AG20443 (cell line): ENCODE measurements at regions not wholly inside any gene's neighbourhood (a gene's known extent, or its start where the extent isn't known, plus 50 kb on each side); places are given as distances from the start of the nearest gene placed in this dataset.
"Not testable (repeated sequence)": the region's sequence is repeated elsewhere in the genome, so short reads cannot be mapped to it uniquely, and the experiment has no call there.

Experiments
- DNase-seq: peaks from one replicate; pipeline ENCODE4 v3.0.0; 2012; ENCODE audit warnings: low spot score, mixed read lengths

DNA sequence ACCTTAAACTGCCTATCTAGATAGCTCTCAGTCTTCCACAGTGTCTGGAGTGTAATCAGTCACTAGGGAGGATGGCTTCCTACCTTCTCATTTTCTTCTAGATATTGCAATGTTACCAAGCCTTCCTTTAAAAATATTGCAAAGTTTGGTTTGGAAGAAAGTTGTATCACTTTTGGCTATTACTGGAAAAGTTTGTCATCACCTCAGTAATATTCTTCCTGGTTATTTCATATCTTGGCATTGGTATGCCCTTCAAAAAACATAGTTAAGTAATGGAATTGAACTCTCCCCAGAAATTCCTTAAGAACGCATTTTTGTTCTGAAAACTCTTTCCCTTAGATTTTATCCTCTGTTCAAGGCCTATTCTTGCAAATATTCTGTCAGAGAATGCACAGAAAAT, 179.3 kb upstream of the MME start:
- DNase-seq: no peak

GRCh38 chr3:154898916-154899315, 181.2 kb upstream of the MME start:
- DNase-seq: no peak

GRCh38 chr3:154898443-154898842, 181.7 kb upstream of the MME start:
- no peak for DNase-seq

GRCh38 chr3:154893813-154894212, 186.3 kb upstream of the MME start:
- DNase-seq: no peak

DNA sequence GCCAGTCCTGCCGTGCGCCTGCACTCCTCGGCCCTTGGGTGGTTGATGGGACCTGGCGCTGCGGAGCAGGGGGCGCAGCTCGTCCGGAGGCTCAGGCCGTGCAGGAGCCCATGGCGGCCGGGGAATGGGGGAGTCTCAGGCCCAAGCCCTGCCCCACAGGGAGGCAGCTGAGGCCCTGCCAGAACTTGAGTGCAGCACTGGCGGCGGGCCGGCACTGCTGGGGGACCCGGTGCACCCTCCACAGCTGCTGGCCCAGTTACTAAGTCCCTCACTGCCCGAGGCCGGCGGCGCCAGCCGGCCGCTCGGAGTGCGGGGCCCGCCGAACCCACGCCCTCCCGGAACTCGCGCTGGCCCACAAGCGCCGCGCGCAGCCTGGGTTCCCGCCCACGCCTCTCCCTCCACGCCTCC, 190.9 kb upstream of the MME start:
- no peak for DNase-seq

GRCh38 chr3:154887869-154888268, 192.2 kb upstream of the MME start:
- DNase-seq: no peak

GRCh38 chr3:154886437-154886836, 193.7 kb upstream of the MME start:
- DNase-seq: peak; percentile 84

- no peak for DNase-seq
Observed at GRCh38 chr3:154885418-154885817, 194.7 kb upstream of the MME start.

DNA sequence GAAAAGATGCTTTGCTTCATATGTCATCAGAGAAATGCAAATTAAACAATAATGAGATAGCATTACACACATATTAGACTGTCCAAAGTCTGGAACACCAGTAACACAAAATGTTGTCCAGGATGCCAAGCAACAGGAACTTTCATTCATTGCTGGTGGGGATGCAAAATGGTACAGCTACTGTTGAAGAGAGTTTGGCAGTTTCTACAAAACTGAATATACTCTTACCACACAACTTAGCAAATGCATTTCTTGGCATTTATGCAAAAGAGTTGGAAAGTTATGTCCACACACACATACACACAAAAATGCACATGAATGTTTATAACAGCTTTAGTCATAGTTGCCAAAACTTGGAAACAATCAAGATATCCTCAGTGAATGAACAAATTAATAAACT, 195.2 kb upstream of the MME start:
- DNase-seq: no peak

- no peak for DNase-seq
Observed at GRCh38 chr3:154875142-154875541, 205.0 kb upstream of the MME start.

DNA sequence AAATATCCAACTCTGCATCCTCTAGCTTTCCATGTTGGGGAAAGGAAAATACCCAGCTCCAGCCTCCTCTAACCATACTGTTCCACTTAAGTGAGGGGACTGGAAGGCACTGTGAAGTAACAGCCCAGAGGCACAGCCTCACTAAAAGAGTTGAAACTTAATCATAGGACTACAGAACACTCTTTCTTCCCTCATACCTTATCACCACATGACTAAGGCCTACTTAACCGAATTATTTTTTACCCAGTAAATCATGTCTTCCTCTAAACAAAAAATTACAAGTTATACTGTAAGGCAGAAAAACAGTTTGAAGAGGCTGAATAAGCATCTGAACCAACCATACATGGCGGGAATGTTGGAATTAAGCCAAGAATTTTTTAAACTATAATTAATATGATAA, 207.4 kb upstream of the MME start:
- DNase-seq: no peak

DNA sequence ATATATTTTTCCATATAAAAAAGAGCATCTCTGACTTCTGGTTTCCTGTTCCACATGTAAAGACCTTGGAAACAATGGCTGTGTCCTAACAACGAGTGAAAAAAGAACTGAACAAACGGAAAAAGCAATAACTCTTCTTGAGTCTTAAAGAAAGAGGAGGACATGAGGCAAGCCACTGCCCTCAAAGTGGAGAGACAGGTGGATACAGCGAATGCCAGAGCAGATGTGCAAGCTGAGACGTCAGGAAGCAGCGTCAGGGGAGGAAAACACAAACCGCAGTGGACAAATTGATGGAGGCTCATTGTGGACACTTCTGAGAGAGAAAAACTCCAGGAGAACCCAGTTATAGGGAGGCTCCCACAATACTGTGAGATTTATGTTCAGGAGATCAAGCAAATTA, 208.0 kb upstream of the MME start:
- no peak for DNase-seq

GRCh38 chr3:154864947-154865346, 215.2 kb upstream of the MME start:
- DNase-seq: peak; percentile 44

DNA sequence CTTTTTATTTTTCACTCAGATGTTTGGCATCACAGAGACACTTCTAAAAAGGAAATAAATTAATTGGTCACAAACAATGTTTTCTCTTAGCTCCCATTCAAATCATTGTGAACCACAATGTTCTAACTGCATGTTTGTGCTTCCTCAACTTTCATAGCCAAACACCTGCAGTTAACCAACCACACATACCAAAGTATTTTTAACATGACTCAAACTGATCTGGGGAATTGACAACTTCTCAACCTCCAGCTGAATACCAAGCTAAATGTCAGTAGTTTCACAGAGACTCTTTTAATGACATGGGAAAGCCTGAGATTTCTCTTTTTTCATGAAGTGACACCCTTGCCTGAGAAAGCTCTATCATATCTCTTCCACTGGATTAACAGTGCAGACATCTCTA, 217.9 kb upstream of the MME start:
- no peak for DNase-seq

DNA sequence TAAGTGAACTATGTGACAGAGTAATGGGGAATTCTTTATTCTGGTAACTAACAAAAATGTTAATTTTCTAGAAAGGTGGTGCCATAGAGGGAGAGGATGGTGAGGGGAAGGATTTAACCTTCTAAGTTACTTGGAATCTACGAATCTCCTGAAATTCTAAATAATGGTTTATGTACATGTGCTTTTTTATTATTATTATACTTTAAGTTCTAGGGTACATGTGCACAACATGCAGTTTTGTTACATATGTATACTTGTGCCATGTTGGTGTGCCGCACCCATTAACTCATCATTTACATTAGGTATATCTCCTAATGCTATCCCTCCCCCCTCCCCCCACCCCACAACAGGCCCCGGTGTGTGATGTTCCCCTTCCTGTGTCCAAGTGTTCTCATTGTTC, 227.1 kb upstream of the MME start:
- not testable (repeated sequence) for DNase-seq

- no peak for DNase-seq
Observed at GRCh38 chr3:154852515-154852914, 227.6 kb upstream of the MME start.

- DNase-seq: no peak
Observed at GRCh38 chr3:154851644-154852043, 228.5 kb upstream of the MME start.

- no peak for DNase-seq
Observed at GRCh38 chr3:154850921-154851320, 229.2 kb upstream of the MME start.

GRCh38 chr3:154849408-154849807, 230.7 kb upstream of the MME start:
- no peak for DNase-seq

DNA sequence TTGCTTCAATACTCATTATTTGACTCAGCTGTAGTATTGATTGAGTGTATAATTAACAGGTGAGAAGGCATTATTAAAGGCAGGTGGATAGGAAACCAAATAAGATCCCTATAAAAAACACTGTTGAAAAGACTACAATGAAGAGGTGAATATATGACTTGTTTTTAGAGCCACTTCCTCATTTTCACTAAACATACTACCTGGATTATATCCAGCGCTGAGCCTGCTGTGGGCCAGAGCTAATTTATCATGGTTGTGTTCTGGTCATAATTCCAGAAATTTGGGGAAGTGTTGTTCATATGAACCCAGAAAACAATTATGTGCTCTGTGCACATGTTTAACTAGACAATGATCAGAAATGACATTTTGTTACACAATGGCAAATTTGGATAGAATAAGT, 235.3 kb upstream of the MME start:
- DNase-seq: no peak

DNA sequence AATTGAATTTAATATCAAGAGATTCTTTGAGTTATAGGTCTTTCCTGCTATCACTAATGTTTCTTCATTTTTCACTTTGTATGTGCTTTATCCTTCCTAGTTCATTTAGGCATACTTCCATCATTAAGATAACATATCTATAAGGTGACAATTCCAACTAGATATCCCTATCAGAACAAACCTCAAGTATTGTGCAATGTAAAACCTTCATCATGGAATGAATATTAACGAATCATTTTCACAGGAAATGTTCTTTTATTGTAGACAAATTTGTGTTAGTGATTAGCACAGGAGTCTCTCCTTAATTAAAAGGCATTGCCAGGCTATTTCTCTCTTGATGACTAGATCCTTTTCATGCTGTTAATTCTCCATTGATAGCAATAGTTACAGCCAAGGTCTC, 236.5 kb upstream of the MME start:
- DNase-seq: no peak

- DNase-seq: no peak
Observed at GRCh38 chr3:154842536-154842935, 237.6 kb upstream of the MME start.

DNA sequence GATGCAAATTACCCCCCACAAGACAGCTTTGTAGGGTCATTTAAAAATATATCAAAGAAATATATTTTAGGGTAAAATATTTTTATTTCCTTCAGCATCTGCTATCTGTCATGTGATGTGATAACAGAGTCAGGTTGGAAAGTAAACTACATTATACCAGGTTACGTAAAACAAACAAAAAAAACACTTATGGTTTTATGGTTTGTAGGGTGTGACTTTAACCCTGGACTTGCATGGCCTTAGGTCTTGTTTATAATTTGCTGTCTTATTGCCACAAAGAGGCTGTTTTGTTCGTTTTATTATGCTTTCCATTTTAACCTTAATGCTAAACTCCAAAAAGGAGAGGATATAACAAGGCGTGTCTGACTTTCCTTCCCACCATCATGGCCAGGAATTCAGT, 244.5 kb upstream of the MME start:
- no peak for DNase-seq

DNA sequence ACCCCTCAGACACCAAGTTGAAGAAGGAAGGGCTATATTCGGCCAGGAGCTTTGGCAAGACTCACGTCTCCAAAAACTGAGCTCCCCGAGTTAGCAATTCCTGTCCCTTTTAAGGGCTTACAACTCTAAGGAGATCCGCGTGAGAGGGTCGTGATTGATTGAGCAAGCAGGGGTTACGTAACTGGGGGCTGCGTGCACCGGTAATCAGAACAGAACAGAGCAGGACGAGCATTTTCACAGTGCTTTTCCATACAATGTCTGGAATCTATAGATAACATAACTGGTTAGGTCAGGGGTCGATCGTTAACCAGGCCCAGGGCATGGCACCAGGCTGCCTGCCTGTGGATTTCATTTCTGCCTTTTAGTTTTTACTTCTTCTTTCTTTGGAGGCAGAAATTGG, 245.3 kb upstream of the MME start:
- DNase-seq: not testable (repeated sequence)

DNA sequence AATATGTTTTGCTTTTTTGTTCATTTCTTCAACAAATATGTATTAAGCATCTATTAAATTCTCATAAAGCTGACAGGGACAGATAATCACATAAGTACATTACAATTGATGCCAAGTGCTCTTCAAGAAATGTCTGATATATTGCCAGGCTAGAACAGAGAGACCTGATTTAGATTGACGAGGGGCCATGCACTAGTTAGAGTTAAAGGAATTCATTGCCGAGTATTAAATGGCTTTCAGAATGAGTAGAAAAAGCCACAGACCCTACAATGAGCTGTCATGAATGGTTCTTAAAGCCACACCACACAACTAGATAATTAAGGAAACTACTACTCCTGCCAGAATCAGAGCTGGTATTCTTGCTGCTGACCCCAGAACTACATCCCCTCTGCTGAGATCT, 250.2 kb upstream of the MME start:
- no peak for DNase-seq
